GM04503 (cell line): ENCODE measurements at regions not wholly inside any gene's neighbourhood (a gene's known extent, or its start where the extent isn't known, plus 50 kb on each side); places are given as distances from the start of the nearest gene placed in this dataset.

Source experiments
- DNase-seq: peaks from one replicate; pipeline ENCODE4 v3.0.0-alpha.2; 2012; ENCODE audit warnings: low read depth

DNA sequence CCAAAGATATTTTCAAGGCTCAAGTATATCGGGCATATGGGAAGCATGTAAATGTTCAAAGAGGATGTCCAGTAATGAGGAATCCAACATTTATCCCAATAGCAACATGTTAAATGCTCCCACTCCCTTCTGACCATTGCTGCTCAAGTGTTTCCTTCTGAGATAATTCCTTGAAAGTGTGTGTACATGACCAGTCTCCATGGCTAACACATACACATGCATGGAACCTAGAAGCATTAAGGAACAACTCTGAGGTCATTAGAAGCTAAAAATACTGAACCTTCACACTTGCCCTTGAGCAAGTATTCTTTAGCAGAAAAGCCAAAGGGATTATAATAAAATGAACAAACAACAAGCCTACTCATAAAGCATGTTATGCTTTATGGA lies 433.8 kb upstream of the TCF4 start:
- DNase-seq: no peak

DNA sequence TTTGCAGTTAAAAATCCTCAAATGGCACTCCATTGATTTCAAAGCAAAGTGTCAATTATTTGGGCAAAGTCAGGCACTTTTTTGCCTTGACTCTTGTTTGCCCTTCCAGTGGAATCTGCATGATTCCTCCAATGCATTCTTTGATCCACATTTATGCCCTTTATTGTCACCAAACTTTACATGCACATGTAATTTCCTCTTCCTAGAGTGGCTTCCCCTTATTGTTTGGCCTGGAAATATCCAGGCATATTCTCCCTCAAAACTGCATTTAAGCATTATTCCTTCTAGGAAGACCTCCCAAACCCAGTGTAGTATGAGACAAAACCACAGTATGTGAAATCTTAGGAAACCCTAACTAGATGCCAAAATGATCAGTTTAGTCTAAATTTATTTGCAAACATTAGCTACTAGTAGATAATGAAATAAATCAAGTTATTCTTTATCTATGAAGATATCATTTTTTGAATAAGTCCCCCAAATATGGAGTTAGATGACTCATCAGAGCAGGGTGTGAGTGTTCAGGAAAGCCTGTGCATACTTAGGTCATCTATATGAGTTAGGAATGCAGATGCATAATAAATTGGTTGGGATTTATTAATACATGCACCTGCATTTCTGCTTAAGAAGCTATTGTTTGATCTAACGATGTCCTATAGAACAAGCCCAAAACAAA lies 433.3 kb upstream of the TCF4 start:
- DNase-seq: no peak

DNA sequence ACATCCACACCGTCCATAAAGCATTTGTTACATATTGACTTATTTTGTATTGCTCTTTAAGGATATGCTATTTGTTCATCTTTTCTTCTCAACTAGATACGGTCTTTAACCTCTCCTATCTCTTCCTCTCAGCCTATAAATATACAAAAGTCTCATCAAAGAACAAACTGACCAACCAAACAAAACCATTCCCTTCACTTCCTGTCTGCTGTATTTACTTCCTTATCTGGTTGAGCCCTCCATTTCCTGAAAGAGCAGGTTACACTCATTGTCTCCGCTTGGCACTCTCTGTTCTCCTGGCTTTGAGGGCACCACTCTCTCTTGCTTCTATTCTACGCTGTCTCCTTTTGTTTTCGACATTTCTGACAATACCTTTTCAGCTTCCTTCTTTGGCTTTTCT lies 431.9 kb upstream of the TCF4 start:
- DNase-seq: no peak

DNA sequence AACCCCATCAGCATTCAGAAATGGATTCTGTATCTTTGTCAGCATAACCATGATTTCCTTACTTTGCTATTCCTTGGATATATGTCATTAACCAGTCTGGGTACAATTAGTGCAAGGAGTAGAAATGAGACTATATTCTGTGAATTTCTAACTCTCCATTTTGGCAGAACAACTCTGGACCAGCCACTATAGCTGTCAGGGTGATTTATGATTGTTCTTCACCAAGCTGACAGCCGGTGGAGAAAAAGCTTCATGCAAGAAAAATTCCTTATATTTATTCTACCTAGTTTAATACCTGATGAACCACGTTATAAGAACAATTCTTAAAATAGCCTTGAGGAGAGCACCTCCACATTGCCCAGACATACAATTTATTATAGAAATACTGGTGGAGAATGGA lies 431.2 kb upstream of the TCF4 start:
- DNase-seq: no peak

DNA sequence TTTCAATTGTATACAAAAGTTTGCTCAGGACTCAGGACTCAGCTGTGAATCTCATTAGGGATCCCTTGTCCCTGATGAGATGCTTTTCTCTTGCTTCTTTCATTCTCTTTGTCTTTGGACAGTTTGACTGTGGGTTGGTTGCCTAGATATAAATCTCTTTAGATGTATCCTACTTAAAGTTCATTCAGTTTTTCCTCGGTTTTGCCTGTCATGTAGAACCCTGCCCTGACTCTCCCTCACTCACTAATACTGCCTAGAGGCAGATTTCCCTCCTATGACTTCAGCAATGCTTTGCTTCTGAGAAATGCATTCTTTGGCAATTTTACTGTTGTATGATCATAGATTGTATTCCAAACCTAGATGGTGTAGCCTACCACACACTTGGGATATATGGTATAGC lies 421.4 kb upstream of the TCF4 start:
- DNase-seq: no peak

DNA sequence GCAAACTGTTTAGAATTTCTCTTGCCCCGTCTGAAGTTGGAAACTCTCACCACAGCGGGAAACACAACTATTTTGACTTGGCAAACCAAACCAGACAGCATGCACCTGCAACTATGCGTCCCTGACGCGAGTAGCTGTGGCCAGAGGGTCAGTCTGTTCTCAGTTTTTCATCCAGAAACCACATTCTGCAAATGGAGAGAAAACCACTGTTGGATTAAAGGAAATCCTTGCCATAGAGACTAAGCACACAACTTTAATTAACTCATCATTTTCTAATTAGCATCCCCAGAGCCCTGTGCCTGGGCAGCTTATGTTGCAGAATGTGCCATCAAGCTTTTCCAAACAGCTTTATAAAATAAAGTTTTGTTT lies 415.7 kb upstream of the TCF4 start:
- DNase-seq: no peak

DNA sequence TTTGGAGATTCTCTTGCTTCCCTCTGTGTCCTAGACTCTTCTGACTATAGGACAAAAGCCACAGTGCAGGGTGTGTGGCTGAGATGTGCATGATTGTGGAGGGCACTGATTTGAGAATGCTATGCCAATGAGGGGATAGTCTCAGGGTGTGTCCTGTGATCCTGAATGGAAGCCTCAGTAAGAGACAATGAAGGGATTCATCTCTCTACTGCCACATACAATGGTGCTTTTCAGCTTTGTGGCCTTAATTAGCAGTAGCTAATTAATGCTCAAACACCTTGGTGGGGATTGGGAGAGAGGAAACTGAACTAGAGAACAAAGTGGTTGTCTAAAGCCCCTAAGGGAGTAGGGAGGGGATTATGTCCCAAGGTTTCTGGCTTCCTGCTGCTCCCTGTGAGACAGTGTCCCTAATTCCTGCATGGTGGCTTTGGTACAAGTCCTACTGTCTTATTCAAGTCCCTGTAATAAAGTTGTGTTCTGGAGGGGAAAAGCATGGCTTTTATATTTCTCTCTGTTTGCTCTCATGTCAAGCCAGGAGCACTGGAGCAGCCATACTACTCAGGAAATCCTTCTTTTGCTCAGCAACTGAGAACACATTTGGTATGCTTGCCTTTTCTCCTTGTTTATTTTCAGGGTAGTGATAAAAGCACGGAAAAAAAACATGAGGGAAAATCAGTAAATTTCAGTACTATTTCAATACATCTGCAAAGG lies 415.2 kb upstream of the TCF4 start:
- DNase-seq: no peak

DNA sequence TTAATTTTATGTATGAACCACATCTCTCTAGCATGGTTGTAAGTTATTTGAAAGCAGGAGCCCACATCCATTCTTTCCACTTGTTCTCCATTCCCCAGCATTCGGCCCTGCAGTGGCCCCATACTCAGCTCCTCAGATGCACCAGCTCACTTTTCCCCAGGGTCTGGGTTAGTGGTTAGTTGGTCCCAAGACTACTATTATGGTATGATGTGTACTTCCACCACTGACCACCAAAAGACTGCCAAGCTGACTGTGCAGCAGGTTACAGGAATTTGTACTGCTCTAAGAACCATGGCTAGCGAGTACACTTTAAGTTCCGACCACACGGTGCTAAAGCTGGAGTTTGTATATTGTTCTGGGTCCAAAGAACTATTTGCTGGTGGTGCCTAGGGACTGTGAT lies 413.6 kb upstream of the TCF4 start:
- no peak for DNase-seq

DNA sequence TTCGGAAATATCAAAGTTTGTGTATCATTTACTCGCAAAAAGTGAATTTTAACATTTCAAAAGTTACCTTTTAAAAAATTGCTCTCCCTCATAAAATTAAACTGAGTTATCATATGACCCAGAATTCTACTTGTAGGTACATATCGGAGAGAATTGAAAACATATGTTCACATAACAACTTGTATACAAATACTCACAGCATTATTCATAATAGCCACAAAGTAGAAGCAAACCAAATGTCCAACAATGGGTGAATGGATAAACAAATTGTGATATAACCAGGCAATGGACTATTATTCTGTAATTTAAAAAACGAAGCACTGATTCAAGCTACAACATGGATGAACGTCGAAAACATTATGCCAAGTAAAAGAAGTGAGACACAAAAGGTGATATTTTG lies 412.0 kb upstream of the TCF4 start:
- peak; percentile 33 for DNase-seq

DNA sequence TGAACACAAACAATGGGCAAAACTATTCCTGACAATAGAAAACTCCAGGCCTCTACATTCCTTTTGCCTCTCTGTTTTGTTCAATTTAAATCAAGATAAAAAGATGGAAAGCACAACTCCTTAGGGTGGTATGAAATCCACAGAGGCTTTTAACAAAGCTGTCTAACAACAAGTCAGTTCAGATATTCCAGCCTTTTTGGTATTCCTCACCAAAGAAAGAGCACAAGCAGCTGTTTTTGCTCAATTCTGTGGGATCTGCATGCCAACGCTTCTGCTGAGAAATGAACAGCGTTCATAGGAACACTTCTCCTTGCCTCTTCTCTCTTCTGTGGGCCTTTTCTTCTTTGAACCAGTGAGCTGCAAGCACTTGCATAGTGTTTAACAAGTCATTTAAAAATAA lies 411.6 kb upstream of the TCF4 start:
- DNase-seq: no peak

DNA sequence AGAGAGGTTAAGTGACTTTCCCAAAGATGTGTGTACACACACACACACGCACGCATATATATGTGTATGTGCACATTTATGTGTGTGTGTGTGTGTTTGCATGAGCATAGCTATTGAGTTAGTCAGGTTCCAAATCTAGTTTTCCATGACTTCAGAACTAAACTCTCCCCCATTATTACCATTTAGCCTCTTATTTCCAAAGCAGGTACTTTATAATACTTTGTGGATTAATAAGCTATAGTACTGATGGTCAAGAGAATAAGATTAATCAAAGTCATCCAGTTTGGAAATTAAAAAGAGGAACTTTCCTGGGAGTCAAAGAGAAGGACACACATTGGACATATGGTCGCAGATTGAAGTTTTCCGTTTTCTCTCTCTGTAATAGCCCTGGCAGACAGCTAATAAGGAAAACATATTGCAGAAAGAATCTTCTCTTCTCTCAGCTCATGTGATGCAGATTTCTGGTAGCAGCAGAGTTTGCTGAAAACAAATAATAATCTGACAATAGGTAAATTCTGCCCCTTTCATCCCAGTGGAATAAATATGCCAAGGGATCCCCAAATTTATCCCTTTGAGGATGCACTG lies 410.9 kb upstream of the TCF4 start:
- no peak for DNase-seq

DNA sequence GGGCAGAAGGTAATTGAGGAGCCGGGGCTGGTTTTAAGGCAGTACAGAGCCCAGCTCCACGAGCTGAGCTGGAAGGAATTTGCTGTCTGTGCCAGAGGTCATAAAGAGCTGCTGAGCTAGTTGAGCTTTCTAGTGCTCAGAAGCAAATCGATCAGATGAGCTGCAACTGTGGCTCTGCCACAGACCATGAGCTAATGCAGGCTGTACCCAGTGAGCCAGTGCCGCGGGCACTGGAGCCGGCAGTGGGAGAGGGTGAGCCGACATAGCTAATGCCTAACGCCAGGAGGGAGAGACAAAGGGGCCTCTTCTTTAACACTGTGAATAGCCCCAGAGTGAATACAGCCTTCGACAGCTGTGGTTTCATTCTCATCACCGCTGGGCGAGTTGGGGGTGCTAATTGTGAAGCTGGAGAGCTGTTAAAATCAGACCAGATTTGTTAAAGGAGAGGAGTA lies 410.1 kb upstream of the TCF4 start:
- peak; percentile 63 for DNase-seq

DNA sequence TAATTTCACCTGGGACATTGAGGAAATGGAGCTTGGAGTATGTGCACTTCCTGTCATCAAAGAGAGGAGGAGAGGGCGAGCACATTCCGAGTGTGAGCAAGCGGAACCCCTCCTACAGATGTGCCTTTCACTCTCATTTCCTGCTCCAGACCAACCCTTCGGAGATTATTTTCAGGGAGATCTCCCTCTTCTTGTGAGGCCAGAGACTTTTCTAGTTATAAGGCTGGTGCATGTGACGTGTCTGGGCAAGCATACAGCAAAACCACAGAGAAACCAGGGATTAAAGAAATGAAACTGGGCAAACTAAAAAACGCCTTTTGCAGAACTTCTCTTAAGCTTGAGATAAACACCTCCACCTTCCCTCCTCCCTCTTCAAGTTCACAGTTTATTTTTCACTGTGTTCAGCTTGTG lies 409.2 kb upstream of the TCF4 start:
- no peak for DNase-seq

DNA sequence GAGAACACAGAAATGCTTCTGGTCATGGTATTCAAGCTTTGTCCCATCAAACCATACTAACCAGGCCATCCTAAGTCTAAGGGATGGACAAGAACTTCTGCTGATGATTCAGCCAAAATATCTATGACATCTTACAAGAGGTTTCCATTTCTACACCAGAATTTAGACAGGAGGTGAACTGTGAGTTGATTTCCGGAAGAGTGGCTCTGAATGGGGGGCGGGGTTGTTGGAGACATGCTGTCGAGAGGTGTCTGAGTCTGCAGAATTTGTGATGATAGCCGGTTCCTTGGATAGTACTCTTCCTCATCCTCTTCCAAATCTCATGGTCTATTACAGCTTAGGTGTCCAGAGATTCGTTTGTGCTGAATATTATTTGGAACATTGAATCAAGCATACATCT lies 408.7 kb upstream of the TCF4 start:
- no peak for DNase-seq

DNA sequence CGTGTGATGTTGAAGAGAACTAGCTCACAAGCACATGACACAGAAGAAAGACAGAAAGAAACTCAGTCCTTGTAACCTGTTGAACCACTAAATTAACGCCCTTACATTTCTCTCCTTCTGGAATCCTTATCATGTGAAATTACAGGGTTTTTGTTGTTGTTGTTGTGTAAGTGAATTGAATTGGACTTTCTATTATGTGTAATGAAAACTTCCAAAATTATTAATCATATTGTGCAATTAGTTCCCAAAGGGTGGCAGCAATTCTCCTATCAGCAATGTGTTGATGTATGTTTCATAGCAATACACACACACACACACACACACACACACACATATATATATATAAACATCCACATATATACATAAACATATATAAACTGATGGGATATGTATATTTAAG lies 402.2 kb upstream of the TCF4 start:
- no peak for DNase-seq

DNA sequence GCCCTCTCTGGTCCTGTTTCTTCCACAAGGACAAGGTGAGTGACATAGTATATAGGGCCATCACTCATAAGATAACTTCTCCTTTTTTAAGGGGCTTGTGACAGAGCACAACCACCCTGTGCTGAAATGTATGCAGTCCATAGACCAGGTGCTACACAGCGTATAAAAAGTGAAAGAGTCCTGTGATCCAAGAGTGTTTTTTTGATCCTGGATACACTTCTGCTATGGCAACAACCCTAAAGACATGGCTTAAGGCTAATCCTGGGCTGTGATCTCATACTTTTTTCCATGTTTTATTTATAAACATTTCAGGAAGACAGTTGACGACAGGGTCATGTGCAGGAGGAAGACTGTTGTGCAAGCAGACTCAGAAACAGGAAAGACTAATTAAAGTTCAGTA lies 400.5 kb upstream of the TCF4 start:
- no peak for DNase-seq

DNA sequence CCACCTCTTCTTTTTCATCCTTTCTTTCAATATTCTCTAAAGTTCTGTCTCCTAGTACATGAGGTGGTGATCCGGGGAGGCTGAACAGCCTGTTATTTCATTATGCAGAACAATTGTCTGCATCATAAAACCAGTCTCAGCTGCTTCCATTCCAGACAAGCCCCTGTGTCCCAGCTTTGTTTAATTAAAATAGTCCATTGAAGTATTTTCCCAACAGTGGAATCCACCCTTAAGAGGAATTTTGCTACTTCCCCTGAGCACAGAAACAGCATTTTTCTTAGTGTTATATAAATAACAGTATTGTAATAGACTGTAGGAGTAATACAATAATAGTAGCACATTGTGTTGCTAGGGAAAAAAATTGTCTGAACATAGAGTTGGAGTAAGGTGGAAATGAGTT lies 395.4 kb upstream of the TCF4 start:
- peak; percentile 44 for DNase-seq

DNA sequence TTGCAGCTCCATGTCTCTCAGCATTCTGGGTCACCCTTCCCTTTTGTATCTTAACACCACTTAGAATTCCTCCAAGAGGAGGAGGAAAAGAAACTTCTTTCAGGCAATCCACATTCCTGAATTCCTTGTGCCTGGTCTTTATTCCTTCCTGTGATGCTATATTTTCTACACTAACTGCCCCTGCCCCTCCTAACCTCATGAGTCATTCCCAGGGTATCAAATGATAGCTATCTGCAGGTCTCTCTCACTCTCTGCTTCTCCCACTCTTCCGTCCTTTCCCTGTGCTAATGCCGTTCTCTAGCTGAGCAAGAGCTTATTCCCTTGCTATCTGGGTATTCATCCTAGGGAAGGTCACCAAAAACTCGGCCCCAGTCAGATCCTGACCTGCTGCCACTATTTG lies 395.0 kb upstream of the TCF4 start:
- no peak for DNase-seq

DNA sequence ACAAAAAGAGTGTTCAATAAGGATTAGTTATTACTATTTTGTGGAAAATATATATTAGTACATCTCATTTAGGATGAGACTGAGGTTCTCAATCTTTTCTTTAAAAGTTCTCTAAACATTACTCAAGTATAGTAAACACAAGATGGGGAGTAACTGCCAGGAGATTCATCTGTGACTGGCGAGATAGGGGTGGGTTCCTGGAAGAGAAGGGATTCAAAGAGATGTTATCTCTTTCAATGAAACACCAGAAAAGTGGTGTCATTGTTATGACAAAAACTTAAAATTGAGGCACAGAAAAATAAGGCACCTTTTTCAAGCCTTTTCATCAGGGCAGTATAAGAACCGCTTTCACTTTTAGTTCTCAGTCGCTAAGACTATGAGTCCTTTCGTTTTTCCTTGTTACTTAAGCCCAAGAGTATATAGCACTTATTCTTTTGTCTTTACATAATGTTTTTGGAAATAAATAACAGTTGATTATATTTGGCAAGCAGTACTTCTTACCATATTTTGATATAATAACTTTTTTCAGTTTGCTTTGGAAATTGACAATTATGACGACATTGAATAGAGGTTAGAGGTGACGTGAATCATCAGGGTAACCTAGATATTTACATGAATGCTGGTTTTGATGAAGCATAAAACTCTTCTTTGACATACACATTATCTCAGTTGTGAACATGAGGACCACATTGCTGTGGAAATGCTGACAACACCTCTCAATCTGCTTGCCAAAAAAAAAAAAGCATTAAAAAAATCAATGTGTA lies 393.9 kb upstream of the TCF4 start:
- no peak for DNase-seq

DNA sequence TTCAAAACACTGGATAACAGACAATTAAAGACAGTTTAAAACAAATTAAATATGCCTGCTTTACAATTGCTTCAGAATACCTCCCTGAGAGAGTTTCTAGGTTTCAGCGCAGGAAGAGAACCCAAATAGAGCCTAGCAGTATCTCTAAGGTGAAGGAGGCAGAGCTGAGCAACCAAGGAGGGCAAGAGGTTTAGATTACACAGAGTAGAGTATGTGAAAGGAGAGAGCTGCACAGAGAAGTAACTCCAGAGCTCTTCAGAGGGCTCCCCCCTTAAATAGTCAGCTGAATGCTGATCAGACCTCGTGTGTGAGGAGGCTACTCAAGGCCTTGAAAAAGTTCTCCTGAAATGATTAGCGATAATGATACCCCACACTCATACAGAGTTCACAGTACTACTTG lies 386.5 kb upstream of the TCF4 start:
- no peak for DNase-seq

DNA sequence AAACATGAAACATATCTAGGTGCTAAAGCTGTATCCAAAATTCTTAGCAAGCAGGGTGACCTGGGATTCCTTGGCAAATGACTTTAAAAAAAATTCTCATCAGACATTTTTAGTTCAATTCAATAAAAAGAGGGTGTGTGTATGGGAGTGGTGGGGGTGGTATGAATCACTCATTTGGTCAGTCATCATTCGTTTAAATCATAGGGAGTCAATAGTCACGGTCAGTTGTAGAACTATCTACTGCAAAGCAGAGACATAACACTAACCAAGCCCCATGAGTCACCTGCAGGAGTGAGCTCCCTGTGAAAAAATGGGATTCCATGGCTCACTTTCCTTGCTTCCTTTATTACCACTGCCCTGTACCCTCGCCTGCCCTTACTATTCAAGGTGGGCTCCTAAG lies 380.6 kb upstream of the TCF4 start:
- no peak for DNase-seq

DNA sequence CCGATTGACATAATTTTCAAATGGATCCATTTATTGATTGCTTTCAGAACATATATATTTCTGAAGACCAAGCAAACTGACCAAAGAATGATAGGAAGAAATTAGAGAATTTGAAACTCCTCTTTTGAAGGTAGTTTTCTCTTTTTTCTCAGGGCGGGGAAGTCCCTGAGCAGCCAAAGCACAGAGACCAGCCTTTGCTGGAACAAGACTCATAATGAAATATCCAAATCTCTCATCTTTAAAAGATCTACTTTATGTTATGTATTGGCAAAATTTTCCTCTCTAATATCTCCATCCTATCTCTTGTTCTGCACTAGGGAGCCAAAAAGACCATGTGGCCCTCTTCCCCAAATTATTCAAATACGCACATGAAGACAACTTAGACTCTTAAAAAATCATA lies 379.0 kb upstream of the TCF4 start:
- no peak for DNase-seq

DNA sequence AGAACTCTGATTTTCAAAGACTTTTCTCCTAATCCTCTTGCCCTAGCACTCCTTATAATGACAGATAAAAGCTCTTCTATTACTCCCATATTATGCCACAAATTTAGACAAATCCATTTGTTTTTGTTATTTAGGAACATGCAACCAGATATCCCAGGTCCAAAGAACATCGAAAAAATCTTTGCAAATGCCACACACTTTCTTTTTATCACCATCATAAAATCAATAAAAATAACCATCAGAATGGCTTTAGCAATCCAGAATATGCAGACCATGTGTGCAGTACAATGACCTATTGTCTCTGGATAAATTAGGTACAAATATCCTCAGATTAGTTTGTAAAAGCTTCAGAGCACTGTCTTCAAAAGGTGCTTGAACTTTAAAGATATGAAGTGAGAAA lies 376.2 kb upstream of the TCF4 start:
- DNase-seq: no peak
